ENCODE measurements at regions not wholly inside any gene's neighbourhood (a gene's known extent, or its start where the extent isn't known, plus 50 kb on each side); places are given as distances from the start of the nearest gene placed in this dataset.

- no peak for DNase-seq (ENCODE audit: unreplicated experiment)
- Mint-ChIP-seq H3K27ac (ENCODE audit: low read depth, unreplicated experiment) (no peak overlapping the region), H3K36me3 (ENCODE audit: insufficient read depth, unreplicated experiment) (no peaks in the 10 kb centered on the region), H3K4me1 (ENCODE audit: insufficient read depth, unreplicated experiment) (no peaks in the 10 kb centered on the region), H3K27me3 (ENCODE audit: insufficient read depth, unreplicated experiment) (no peaks in the 10 kb centered on the region), H3K4me3 (ENCODE audit: unreplicated experiment) (no peak overlapping the region), H3K9me3 (ENCODE audit: unreplicated experiment) (peaks cover 48% of the 10 kb centered on the region)
- intact Hi-C loops (cut with micrococcal nuclease), result no loop called here
- TF ChIP-seq, protein P1, sequence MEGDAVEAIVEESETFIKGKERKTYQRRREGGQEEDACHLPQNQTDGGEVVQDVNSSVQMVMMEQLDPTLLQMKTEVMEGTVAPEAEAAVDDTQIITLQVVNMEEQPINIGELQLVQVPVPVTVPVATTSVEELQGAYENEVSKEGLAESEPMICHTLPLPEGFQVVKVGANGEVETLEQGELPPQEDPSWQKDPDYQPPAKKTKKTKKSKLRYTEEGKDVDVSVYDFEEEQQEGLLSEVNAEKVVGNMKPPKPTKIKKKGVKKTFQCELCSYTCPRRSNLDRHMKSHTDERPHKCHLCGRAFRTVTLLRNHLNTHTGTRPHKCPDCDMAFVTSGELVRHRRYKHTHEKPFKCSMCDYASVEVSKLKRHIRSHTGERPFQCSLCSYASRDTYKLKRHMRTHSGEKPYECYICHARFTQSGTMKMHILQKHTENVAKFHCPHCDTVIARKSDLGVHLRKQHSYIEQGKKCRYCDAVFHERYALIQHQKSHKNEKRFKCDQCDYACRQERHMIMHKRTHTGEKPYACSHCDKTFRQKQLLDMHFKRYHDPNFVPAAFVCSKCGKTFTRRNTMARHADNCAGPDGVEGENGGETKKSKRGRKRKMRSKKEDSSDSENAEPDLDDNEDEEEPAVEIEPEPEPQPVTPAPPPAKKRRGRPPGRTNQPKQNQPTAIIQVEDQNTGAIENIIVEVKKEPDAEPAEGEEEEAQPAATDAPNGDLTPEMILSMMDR (IDR thresholded peaks at IDR 0.05; ENCODE audit: unreplicated experiment), result no peak
- POLR2A ChIA-PET, result no interaction called here
- CTCF ChIA-PET, result no interaction called here
- no TSS peak for BruUV-seq (replicated peaks)
These were observed 636.1 kb upstream of the C16orf82 start for GRCh38 chr16:26430618-26431017.

- CTCF ChIA-PET, result interaction anchor here (0.6 to 0.8 kb wide), 2 partner anchors 30 to 90 kb away, joined by 3 to 5 read pairs; no protein-coding TSS in a partner anchor
- H3K36me3 Mint-ChIP-seq (ENCODE audit: insufficient read depth, unreplicated experiment), result no peaks in the 10 kb centered on the region
- POLR2A ChIA-PET, result no interaction called here
- H3K4me3 Mint-ChIP-seq (ENCODE audit: unreplicated experiment), result no peak overlapping the region
- no peaks in the 10 kb centered on the region for H3K27me3 Mint-ChIP-seq (ENCODE audit: insufficient read depth, unreplicated experiment)
- no peaks in the 10 kb centered on the region for H3K4me1 Mint-ChIP-seq (ENCODE audit: insufficient read depth, unreplicated experiment)
- intact Hi-C loops (cut with micrococcal nuclease), result no loop called here
- TF ChIP-seq, protein P1 (IDR thresholded peaks at IDR 0.05; ENCODE audit: unreplicated experiment), result no peak
- no peak overlapping the region for H3K27ac Mint-ChIP-seq (ENCODE audit: low read depth, unreplicated experiment)
- DNase-seq (ENCODE audit: unreplicated experiment), result no peak
- BruUV-seq (replicated peaks), result no TSS peak
- peaks cover 46% of the 10 kb centered on the region for H3K9me3 Mint-ChIP-seq (ENCODE audit: unreplicated experiment)
These were observed 632.9 kb upstream of the C16orf82 start for GRCh38 chr16:26433807-26434206.

DNA sequence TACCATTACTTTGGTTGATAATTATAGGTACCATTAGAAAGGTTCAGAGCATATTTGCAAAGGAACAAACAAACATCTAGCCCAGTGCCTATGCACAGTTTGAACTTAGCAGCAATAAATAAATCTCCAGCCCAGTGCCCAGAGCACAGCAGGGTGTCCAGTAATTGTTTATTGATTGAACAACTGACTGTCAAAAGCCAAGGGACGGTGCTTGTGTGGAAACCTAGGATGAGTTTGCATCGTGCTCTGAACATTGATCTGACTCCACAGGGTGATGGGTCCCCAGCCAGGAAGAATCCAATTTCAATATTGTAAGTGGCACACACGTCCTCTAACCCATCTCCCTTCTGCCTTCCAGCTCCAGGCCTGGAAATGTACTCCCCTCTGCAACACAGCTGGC lies 625.5 kb upstream of the C16orf82 start:
- CTCF ChIA-PET, result no interaction called here
- H3K27me3 Mint-ChIP-seq (ENCODE audit: insufficient read depth, unreplicated experiment), result no peaks in the 10 kb centered on the region

GRCh38 chr16:26442321-26442720 lies 624.4 kb upstream of the C16orf82 start:
- CTCF ChIA-PET, result interaction anchor here (0.6 kb wide), 1 partner anchor 1040 kb away, joined by 3 read pairs; no protein-coding TSS in a partner anchor
- Mint-ChIP-seq H3K27ac (ENCODE audit: low read depth, unreplicated experiment) (no peak overlapping the region), H3K4me1 (ENCODE audit: insufficient read depth, unreplicated experiment) (no peaks in the 10 kb centered on the region), H3K9me3 (ENCODE audit: unreplicated experiment) (peaks cover 27% of the 10 kb centered on the region), H3K36me3 (ENCODE audit: insufficient read depth, unreplicated experiment) (no peaks in the 10 kb centered on the region), H3K27me3 (ENCODE audit: insufficient read depth, unreplicated experiment) (no peaks in the 10 kb centered on the region), H3K4me3 (ENCODE audit: unreplicated experiment) (no peak overlapping the region)
- TF ChIP-seq, protein P1 (IDR thresholded peaks at IDR 0.05; ENCODE audit: unreplicated experiment), result no peak
- intact Hi-C loops (cut with micrococcal nuclease), result no loop called here
- POLR2A ChIA-PET, result no interaction called here
- BruUV-seq (replicated peaks), result no TSS peak
- DNase-seq (ENCODE audit: unreplicated experiment), result no peak

More for the DNA sequence above, 625.5 kb upstream of the C16orf82 start:
- POLR2A ChIA-PET, result no interaction called here
- Mint-ChIP-seq H3K36me3 (ENCODE audit: insufficient read depth, unreplicated experiment) (no peaks in the 10 kb centered on the region), H3K27ac (ENCODE audit: low read depth, unreplicated experiment) (no peak overlapping the region), H3K9me3 (ENCODE audit: unreplicated experiment) (peaks cover 26% of the 10 kb centered on the region), H3K4me3 (ENCODE audit: unreplicated experiment) (no peak overlapping the region), H3K4me1 (ENCODE audit: insufficient read depth, unreplicated experiment) (no peaks in the 10 kb centered on the region)
- DNase-seq (ENCODE audit: unreplicated experiment), result no peak
- intact Hi-C loops (cut with micrococcal nuclease), result no loop called here
- no TSS peak for BruUV-seq (replicated peaks)
- TF ChIP-seq, protein P1 (IDR thresholded peaks at IDR 0.05; ENCODE audit: unreplicated experiment), result no peak

Data from MCF 10A (cell line).